ENCODE measurements at regions not wholly inside any gene's neighbourhood (a gene's known extent, or its start where the extent isn't known, plus 50 kb on each side); places are given as distances from the start of the nearest gene placed in this dataset.

DNA sequence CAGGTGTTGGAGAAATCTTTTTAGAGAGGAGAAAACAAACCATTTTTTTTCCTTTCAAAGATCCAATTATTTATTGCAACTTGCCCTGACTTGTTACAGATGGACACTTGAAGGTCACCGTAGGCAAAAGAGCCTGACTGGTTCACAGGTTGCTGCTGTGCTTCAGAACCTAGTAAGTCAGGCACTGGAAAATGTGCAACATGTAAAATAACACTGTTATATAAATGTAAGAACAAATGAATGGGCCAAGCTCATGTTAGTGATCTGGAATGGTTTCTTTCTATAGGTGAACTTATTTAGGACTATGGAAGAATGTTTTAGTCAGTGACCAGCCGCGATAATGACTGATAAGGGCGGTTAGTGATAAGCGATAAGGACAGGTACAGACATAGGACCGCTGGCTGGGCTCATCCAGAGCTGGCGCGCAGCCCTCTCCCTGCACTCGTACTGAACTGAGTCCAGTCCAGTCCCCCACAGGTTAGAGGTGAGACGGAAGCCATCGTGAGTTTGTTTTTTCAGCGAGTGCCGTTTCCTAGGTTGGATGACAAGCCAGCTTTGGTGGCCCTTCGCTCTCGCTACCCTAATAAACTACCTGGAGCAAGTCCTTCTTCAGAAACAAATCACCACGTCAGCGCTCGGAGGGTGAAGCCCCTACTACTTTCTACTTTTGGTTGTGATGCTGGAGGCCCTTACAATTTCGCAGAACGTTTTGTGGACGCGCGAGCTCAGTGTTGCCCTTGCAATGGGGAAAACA, 94.4 kb upstream of the PRDM1 start:
- no peak for DNase-seq (ENCODE audit: low spot score)

DNA sequence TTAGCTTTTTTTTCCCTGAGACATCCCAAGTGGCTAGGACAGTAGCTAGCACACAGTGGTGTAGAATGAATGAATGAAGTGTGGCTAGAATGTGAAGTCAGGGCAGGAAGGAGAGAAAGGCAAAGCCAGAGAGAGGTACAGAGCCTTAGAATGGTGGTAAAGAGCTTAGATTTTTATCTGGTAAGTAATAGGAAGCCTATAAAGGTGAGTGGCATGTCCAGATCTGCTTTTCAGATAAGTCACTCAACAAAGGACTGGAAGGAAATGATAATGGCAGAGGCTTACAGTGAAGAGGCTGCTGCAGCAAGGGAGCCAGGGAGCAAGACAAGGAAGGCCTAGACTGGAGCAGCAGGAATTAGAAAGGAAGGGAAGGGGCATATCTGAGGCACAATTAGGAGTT, 96.0 kb upstream of the PRDM1 start:
- DNase-seq (ENCODE audit: low spot score) = no peak

DNA sequence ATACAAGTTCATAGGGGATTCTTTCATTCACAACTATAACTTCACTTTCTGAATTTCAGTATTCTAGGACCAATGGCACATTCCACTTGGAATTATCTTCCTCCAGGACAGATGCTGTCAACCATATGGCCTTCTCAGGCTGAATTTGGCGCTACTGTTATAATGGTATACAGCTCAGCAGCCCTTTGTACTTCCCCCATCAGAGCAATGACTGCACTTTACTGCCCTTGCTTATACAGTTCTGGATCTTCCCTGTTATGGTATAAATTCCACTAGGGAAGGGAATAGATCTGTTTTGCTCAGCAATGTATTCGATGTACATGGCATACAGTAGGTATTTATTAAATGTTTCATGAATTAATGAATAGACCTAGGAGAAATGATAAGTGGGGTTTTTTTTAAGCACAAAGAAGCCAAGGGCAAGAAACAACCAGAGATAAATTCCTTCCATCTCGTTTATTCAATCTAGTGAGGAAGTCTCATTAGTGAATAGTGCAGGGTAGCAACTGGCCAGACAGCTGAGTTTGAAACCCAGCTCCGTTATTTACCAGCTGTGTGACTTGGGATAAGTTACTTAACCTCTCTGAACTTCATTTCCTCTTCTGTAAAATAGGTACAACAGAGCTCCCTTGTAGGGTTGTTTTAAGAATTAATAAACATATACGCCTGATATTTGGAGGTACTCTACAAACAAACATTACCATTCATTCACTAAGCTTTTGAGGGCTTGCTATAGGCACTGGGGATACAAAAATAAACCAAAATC, 97.1 kb upstream of the PRDM1 start:
- DNase-seq (ENCODE audit: low spot score) = no peak

DNA sequence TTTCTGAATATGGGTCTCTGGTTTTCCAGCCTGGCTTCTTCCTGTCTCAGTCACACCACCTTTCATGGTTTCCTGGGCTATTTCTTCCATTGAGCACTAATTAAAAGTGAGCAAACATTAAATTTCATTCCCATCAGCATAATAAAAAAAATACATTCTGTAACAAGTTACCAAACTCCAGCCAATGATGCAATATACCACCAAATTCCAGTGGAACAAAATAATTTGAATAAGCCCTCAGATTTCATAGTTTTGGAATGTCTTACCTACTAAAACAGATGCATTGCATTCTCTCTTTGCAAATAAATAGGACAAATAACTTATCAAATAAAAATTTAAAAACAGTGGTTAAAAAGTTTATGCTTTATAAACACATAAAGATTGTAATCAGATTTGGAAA, 97.8 kb upstream of the PRDM1 start:
- DNase-seq (ENCODE audit: low spot score) = no peak

DNA sequence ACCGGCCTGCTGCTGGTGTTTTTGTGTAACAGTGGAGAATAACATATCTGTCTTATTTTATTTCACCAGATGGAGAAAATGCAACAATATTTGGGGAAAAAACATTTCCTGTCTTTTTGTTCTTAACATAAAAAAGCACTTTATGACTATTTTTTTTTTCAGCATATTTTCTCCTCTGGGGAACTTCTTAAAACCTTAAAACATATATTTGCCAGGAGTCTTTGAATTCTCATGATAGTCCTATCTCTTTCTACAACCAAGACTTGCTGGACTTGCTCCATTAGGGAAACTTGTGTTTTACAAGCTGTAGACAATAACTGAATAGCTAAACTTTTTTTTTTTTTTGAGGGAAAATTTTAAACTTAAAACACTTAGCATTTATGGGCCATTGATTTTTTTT, 98.6 kb upstream of the PRDM1 start:
- DNase-seq (ENCODE audit: low spot score) = no peak

DNA sequence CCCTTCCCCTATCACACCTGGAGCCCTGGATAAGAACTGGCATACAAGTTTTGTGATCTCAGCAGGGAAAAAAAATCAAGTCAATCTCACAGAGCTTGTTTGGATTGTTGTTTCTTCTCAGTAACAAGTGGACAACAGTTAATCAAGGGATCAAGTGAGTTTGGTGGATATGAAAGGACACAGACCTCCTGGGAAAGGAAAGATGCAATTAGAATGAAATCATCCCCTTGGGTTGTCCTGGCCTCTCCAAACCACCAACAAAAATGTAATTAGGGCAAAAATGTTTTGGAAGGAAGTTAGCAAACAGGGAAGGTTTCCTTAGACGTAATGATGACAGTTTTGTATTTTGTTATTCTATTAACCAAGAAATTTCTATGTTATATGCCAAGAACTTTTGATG, 99.1 kb upstream of the PRDM1 start:
- no peak for DNase-seq (ENCODE audit: low spot score)

DNA sequence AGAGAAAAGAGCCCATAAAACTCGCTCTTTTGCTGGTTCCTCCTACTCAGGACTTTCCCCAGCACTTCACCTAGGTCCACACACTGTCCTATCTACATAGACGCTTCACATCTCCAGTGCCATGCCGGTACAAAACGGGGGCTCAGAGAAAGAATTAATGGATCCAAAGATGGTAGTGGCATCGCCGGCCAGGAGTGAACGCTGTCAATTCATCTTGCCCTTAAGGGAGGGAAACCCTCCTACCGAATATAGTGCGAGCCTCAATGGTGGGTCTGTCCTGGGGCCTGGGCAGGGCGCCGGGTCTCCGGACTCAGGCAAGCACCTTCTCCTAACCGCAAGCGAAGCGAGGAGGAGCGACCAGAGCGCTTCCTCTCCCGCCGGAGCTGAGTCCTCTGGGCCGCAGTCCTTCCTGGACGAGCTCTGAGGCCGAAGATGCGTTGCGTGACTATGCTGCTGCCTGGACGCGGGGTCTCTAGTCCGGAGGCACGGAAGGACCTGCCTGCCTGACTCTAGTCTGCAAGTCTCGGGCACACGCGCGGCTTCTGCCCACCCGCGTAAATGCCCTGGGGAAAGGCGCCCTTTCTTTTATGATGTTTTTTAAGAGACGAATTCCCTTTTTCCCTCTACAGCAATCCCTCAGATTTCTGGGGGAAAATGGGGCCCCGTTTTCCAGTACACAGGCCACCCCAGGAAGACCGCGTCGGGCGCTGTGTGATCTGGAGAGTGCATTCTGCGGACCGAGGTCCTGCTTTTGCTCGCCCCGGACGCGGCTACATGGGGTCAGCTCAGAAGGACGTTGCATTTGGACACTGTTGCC, 100.1 kb upstream of the PRDM1 start:
- DNase-seq (ENCODE audit: low spot score) = no peak

DNA sequence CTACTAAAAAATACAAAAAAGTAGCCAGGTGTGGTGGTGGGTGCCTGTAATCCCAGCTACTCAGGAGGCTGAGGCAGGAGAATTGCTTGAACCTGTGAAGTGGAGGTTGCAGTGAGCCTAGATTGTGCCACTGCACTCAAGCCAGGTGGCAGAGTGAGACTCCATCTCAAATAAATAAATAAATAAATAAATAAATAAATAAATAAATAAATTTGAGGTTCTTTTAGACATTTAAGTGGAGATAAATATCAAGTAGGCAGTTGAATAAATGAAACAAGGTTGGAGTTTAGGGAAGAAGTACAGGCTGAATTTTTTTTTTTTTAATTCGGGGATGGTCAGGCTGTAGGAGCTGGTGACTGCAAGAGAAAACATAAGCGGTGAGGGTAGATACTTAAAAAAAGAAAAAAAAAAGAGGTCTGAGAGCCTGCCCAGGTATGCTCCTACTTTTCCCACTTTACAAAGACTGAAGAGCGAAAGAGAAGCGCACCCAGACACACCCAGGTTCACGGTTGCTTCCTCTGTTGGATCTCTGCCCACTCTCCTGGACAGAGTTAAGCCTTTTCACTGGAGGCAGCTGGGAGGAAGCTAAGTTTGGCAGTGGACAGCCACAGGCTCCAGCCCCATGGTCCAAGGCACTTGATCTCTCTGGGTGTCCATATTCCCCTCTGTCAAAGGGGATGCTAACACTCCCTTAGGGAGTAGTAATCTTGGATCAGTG, 100.9 kb upstream of the PRDM1 start:
- DNase-seq (ENCODE audit: low spot score) = no peak

DNA sequence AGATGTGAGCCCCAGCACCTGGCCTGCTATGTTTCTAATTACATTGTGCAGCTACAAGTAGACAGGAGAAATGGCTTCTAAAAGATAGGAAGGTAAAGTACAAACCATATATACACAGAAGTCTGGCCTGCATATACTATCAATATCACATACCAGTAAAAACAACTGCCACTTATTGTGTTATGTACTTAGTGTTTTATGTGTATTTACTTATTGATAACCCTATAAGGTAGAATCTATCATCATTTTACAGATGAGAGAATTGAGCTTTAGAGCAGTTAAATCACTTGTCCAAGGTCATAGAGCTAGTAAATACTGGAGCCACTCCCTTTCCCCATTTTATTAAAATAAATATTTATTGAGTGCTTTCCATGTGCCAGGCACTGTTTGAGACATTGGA, 102.4 kb upstream of the PRDM1 start:
- no peak for DNase-seq (ENCODE audit: low spot score)

DNA sequence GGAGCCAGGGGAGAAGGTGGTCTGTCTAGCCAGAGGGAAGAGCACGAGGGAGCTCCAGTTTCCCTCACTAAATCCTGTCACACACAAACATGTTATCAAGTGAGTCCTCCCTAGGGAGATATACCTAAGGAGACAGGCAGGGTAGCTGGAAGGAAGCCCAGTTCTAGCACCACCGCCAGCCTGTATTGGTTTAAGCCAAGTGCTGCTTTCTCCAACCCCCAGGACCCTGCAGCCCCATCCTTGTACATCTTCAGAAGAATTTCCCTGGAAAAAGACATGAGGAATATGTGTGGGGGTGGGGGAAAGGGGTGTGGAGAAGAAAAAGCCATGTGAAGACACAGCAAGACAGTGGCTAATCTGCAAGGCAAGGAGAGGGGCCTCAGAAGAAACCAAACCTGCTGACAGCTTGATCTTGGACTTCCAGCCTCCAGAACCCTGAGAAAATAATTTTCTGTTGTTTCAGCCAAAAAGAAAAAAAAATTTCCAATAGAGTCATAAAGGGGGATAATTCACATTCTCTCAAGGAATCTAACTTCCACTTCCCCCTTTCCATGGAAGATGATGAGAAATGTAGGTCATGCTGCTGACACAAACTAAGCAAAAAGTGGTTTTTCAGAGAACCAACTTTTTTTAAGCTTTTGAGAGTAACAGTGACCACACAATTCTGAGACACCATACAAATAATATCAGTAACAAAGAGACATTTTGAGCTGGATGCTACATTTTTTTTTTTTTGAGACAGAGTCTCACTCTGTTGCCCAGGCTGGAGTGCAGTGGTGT, 103.2 kb upstream of the PRDM1 start:
- DNase-seq (ENCODE audit: low spot score) = peak; percentile 79

DNA sequence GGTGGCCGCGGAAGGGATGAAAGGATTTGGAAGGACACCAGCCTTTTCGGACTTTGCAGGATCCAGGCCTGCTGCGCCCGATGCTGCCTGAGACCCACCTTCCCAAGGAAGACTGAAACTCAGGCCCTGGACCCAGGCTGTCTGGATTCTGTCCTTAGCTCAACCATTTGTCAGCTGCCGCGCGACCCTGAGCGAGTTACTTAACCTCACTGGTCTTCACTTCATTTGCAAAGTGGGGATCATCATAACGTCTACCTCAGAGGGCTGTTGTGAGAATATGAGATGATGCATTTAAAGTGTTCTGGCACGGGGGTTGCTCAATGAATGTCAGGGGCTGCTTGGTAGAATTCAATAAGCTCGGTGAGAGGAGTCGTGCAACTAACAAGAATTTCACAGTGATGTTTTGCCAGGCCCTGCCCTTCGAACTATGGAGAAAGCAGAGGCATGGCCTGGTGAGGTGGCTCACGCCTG, 104.2 kb upstream of the PRDM1 start:
- DNase-seq (ENCODE audit: low spot score) = no peak

DNA sequence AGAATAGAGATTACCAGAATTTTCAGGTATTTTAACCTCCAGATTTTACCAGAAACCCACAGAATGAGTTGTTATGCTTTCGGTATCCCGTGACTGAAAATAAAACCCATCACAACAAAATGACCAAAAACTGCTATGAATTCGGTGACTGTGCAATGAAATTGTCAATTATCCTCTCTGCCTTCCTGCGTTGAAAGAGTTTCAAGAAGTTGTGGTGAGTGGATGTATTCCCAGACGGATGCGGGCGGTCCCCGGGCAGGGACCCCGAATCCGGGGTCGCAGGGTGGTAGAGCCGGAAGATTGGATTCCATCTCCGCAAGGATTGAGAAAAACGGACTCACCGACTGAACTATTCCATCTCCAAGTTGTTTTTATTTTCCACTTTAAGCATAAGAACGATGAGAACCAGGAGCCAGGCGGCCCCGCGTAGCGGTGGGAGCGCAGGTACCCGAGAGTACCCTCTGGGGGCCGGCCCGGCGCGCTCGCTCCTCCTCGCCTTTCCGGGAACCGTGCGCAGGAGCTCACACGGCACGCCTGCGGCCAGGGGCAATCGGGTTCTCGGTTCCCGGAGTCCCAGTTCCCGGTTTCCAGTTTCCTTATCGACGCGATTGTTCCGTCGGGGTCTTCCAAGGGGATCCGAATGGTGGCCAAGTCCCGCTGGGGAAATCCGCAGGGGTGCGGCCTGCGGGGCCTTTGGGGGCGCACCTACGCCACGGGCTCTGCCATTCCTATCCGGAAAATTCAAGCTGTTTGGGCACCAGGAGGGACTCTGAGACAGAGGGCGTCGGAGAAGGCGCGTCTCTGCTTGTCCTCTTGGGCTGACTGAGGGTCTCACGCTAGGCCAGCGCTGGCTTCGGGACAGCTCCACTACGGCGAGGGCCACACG, 104.9 kb upstream of the PRDM1 start:
- peak; percentile 88 for DNase-seq (ENCODE audit: low spot score)

DNA sequence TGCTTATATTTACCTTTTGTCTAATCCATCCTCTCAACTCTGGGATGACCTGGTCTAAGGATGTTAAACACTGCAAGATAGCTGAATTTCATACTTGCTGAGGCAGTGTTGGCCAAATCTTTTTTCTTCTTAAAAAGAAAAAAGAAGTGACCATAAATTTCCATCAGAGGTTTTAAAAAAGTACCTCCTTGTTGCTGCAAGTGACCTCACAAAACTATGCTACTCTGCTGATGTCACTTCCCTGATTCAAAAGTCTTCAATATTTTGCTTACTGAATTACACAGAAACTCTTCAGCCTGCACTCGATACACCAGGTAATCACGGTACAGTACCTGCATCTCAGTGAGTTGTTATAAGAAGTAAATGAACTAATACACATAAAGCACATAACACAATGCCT, 107.2 kb upstream of the PRDM1 start:
- no peak for DNase-seq (ENCODE audit: low spot score)

DNA sequence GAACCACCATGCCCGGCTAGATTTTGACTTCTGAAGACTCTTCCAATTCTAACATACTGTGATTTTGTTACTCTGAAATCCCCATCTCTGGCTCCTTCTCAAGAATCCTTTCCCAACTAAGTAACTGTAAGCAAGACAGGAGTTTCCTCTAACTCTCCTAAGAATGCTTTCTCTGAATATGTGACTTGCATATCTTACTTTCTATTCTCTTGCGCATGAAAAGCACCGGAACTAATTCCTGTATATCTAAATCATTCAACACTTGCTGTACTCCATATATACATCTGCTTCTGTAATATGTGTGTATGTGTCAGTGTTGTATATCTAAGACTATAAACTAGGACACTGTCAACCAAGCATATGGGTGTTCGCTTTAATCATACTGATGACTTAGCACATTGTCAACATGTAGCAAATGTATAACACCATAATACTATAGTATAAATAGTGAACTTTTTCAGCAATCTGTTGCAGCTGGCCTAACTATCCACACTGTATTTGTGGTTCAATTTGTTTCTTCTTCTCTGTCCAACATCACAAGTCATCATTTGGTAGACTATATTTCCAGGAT, 108.1 kb upstream of the PRDM1 start:
- DNase-seq (ENCODE audit: low spot score) = no peak

DNA sequence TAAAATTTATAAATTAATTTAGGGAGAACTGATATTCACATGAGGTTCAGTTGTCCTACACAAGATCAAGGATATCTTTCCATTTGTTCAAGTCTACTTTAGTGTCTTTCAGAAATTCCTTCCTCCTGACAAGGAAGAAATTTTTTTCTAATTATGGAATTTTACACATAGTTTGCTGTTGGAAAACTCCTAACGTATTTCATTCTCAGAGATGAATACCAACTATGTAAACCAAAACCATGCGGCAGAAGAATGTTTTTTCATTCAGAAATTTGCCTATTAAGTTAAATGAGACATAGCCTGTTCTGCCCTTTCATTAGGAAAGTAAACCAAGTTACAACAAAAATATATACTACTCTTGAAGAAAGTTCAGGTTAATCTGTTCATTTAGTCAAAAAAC, 111.2 kb upstream of the PRDM1 start:
- DNase-seq (ENCODE audit: low spot score) = no peak

DNA sequence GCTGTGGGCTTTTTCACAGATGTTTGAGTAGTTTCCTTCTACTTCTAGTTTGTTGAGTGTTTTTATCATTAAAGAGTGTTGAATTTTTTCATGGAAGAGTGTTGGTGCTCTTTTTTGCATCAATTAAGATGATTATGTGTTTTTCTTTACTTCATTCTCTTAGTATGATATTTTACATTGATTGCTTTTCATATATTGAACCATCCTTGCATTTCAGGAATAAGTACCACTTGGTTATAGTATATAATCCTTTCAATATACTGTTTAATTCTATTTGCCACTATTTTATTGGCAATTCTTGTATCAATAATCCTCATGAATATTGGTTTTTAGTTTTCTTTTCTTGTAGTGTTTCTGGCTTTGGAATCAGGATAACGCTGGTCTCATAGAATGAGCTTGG, 113.7 kb upstream of the PRDM1 start:
- no peak for DNase-seq (ENCODE audit: low spot score)

DNA sequence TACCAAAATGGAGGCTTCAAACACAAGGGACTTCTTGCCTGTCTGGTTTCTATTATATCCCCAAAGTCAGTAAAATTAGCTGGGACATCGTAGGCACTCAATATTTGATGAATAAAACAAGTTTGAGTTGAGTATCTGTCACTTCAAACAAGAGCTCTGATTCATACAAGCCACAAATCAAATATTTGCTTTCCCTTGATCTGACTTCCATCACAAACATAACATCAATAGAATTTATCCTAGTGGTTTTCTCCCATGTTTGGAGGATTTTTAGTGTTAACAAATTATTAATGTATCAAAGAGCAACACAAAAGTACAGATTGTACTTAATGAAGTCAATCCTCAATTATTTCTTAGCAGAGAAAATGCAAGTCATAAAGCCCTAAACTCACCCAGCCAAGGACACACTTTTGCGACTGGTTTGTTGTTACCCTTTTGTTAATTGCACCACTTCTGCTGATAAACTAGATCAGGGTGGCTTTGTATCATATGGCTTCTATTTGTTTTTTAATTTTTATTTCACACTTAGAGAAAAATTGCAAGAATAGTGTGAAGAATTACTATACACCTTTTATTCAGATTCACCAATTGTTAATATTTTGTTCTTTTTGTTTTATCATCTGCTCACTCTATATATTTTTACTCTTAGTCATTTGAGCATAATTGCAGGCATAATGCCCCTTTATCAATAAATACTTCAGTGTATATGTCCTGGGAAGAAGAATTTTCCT, 117.4 kb upstream of the PRDM1 start:
- DNase-seq (ENCODE audit: low spot score) = no peak

DNA sequence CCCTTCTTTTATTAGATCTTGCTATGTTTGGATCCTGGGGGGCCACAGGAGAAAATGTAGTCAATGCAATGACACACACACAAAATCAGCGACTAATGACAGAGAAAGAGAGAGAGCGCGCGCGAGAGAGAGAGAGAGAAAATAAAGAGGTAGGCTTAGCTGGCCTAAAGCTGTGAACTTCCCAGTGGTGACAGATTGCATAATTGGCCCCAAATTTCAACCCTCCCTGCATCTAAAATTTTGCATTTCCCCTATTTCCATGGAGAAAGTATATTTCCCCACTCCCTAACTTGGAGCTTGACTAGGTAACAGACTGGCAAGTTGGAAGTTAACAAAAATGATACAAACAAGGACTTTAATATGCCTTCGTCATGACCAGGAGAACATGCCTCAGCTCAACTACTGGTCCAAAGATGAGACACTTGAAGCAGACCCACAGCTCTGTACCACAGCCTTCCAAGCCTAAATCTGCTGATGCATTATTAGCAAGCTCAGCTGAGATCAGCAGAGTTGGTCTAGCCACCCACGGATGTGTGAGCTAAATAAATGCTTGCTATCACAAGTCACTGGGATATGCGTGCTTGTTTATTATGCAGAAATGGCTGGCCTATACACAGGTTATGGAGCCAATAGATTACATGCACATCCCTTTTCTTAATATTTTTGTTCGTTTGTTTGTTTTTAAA, 118.1 kb upstream of the PRDM1 start:
- DNase-seq (ENCODE audit: low spot score) = no peak

DNA sequence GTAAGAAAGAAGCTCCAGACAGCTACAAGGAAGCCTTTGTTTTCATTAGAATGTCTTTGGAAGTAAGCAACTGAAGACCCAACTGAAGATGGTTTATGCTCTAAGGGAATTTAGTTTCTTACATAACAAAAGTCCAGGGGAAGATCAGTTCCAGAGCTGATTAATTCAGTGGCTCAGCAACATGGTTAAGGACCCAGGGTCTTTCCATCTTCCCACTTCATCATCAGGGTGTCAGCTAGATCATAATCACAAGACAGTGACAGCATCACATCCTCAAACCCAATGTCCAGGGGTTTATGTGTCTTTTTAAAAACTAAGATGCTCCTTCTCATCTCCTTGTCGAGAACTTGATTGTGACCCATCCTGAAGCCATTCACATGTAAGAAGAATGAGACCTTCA, 119.7 kb upstream of the PRDM1 start:
- no peak for DNase-seq (ENCODE audit: low spot score)
